ENCODE measurements at regions not wholly inside any gene's neighbourhood (a gene's known extent, or its start where the extent isn't known, plus 50 kb on each side); places are given as distances from the start of the nearest gene placed in this dataset.

GRCh38 chr13:77388944-77389624 is 62.2 kb upstream of the MYCBP2 start:
- Histone ChIP-seq H3K4me3 (ENCODE audit: low read length in 3 of 3) (no peak overlapping the region), H3K27ac (ENCODE audit: low read depth in 2 of 2, low read length in 2 of 2) (no peak overlapping the region)
- no peak for FAIRE-seq

GRCh38 chr13:77387607-77388200 is 60.8 kb upstream of the MYCBP2 start:
- no peak for FAIRE-seq
- Histone ChIP-seq H3K4me1 (ENCODE audit: control insufficient read depth in 2 of 3, insufficient read depth in 2 of 3, low read depth in 1 of 3, low read length in 3 of 3) (no peaks in the 10 kb centered on the region), H3K27ac (ENCODE audit: low read depth in 2 of 2, low read length in 2 of 2) (no peak overlapping the region)

More at GRCh38 chr13:77388944-77389624, 62.2 kb upstream of the MYCBP2 start:
- Histone ChIP-seq H3K36me3 (ENCODE audit: control insufficient read depth in 2 of 3, insufficient read depth in 3 of 3, low read length in 3 of 3) (no peaks in the 10 kb centered on the region), H3K4me1 (ENCODE audit: control insufficient read depth in 2 of 3, insufficient read depth in 2 of 3, low read depth in 1 of 3, low read length in 3 of 3) (no peaks in the 10 kb centered on the region), H3K9me3 (ENCODE audit: control insufficient read depth in 2 of 3, insufficient read depth in 1 of 3, low read length in 3 of 3) (no peaks in the 10 kb centered on the region), H3K27me3 (ENCODE audit: control insufficient read depth, insufficient read depth, low read length) (no peaks in the 10 kb centered on the region), H3K9ac (ENCODE audit: low read length in 3 of 3) (no peak overlapping the region)
- intact Hi-C loops (cut with DNase I), result no loop called here
- TF ChIP-seq CTCF (IDR thresholded peaks at IDR 0.05; ENCODE audit: borderline replicate concordance, extremely low read depth, insufficient read depth), result no peak
- peak in 1 of 5 donors; percentile 3 for DNase-seq

GRCh38 chr13:77386880-77387606 is 60.1 kb upstream of the MYCBP2 start:
- no peaks in the 10 kb centered on the region for H3K9me3 ChIP-seq (ENCODE audit: control insufficient read depth in 2 of 3, insufficient read depth in 1 of 3, low read length in 3 of 3)
- no peak overlapping the region for H3K9ac ChIP-seq (ENCODE audit: low read length in 3 of 3)
- no peaks in the 10 kb centered on the region for H3K36me3 ChIP-seq (ENCODE audit: control insufficient read depth in 2 of 3, insufficient read depth in 3 of 3, low read length in 3 of 3)
- DNase-seq (no peak), FAIRE-seq (no peak)
- no peaks in the 10 kb centered on the region for H3K4me1 ChIP-seq (ENCODE audit: control insufficient read depth in 2 of 3, insufficient read depth in 2 of 3, low read depth in 1 of 3, low read length in 3 of 3)
- H3K4me3 ChIP-seq (ENCODE audit: low read length in 3 of 3), result no peak overlapping the region
- TF ChIP-seq CTCF (IDR thresholded peaks at IDR 0.05; ENCODE audit: borderline replicate concordance, extremely low read depth, insufficient read depth), result no peak
- intact Hi-C loops (cut with DNase I), result no loop called here
- no peaks in the 10 kb centered on the region for H3K27me3 ChIP-seq (ENCODE audit: control insufficient read depth, insufficient read depth, low read length)
- H3K27ac ChIP-seq (ENCODE audit: low read depth in 2 of 2, low read length in 2 of 2), result no peak overlapping the region

More at GRCh38 chr13:77387607-77388200, 60.8 kb upstream of the MYCBP2 start:
- intact Hi-C loops (cut with DNase I), result no loop called here
- no peaks in the 10 kb centered on the region for H3K9me3 ChIP-seq (ENCODE audit: control insufficient read depth in 2 of 3, insufficient read depth in 1 of 3, low read length in 3 of 3)
- no peak overlapping the region for H3K4me3 ChIP-seq (ENCODE audit: low read length in 3 of 3)
- no peaks in the 10 kb centered on the region for H3K27me3 ChIP-seq (ENCODE audit: control insufficient read depth, insufficient read depth, low read length)
- H3K36me3 ChIP-seq (ENCODE audit: control insufficient read depth in 2 of 3, insufficient read depth in 3 of 3, low read length in 3 of 3), result no peaks in the 10 kb centered on the region
- no peak for DNase-seq
- no peak overlapping the region for H3K9ac ChIP-seq (ENCODE audit: low read length in 3 of 3)
- no peak for TF ChIP-seq CTCF (IDR thresholded peaks at IDR 0.05; ENCODE audit: borderline replicate concordance, extremely low read depth, insufficient read depth)

Measured in kidney (tissue), 13 donors.